Panc1 (cell line): ENCODE measurements at regions not wholly inside any gene's neighbourhood (a gene's known extent, or its start where the extent isn't known, plus 50 kb on each side); places are given as distances from the start of the nearest gene placed in this dataset.

Source experiments
- CTCF ChIP-seq: fragments of 450-650 bp; IDR thresholded peaks from 2 replicates; pipeline ENCODE4 v1.5.1; 2017; ENCODE audit warnings: mild to moderate bottlenecking
- REST ChIP-seq, 2 experiments: IDR thresholded peaks; 2 replicates each; pipeline ENCODE4 v1.6.1; 2011 to 2012; ENCODE audit warnings: low read depth in 2 of 2, control low read depth in 1 of 2, low read length in 1 of 2, mild to moderate bottlenecking in 1 of 2, moderate library complexity in 1 of 2; ENCODE audit not compliant: insufficient read depth in 1 of 2

- TF ChIP-seq CTCF (no peak), REST (IDR thresholded peaks at IDR 0.05; ENCODE audit: insufficient read depth in 1 of 2, low read depth in 2 of 2, low read length in 1 of 2) (no peak)
Measured at GRCh38 chr5:34491251-34491620, 164.9 kb upstream of the RAI14 start.
